ENCODE measurements at regions not wholly inside any gene's neighbourhood (a gene's known extent, or its start where the extent isn't known, plus 50 kb on each side); places are given as distances from the start of the nearest gene placed in this dataset.

DNA sequence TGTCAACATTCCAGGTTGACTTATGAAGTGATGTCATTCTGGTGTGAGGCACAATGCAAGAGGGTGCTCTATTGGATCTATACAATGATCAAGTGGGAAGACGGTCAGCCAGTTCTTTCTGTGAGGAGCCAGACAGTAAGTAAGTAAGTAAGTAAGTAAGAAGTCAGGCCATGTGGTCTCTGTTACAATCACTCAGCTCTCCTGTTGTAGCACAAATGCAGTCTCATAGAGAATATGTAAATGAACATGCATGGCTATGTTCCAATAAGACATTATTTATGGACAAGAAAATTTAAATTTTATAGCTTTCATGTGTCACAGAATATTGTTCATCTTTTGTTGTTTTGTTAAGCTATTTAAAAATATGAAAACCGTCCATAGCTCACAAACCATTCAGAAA lies 399.7 kb downstream of the BTBD3 start:
- no peak for ATAC-seq
- DNase-seq, result no peak
- H3K4me3 Mint-ChIP-seq, result no peak overlapping the region
- no peak overlapping the region for H3K27ac Mint-ChIP-seq
- no peaks in the 10 kb centered on the region for H3K27me3 Mint-ChIP-seq
- H3K4me1 Mint-ChIP-seq, result no peaks in the 10 kb centered on the region
- no peaks in the 10 kb centered on the region for H3K36me3 Mint-ChIP-seq (ENCODE audit: low read depth)
- H3K9me3 ChIP-seq (ENCODE audit: control insufficient read depth, low read length, poor library complexity, severe bottlenecking), result no peaks in the 10 kb centered on the region

GRCh38 chr20:12318043-12318442 lies 400.4 kb downstream of the BTBD3 start:
- no peak for DNase-seq
- no peaks in the 10 kb centered on the region for H3K27me3 Mint-ChIP-seq

GRCh38 chr20:12321736-12322135 lies 404.0 kb downstream of the BTBD3 start:
- ATAC-seq (no peak), DNase-seq (no peak)
- Mint-ChIP-seq H3K27ac (no peak overlapping the region), H3K27me3 (no peaks in the 10 kb centered on the region), H3K36me3 (ENCODE audit: low read depth) (no peaks in the 10 kb centered on the region), H3K4me1 (no peaks in the 10 kb centered on the region), H3K4me3 (no peak overlapping the region)
- H3K9me3 ChIP-seq (ENCODE audit: control insufficient read depth, low read length, poor library complexity, severe bottlenecking), result no peaks in the 10 kb centered on the region

More at GRCh38 chr20:12318043-12318442, 400.4 kb downstream of the BTBD3 start:
- H3K4me3 Mint-ChIP-seq, result no peak overlapping the region
- no peaks in the 10 kb centered on the region for H3K4me1 Mint-ChIP-seq
- ATAC-seq, result no peak
- no peaks in the 10 kb centered on the region for H3K36me3 Mint-ChIP-seq (ENCODE audit: low read depth)
- no peaks in the 10 kb centered on the region for H3K9me3 ChIP-seq (ENCODE audit: control insufficient read depth, low read length, poor library complexity, severe bottlenecking)
- no peak overlapping the region for H3K27ac Mint-ChIP-seq

DNA sequence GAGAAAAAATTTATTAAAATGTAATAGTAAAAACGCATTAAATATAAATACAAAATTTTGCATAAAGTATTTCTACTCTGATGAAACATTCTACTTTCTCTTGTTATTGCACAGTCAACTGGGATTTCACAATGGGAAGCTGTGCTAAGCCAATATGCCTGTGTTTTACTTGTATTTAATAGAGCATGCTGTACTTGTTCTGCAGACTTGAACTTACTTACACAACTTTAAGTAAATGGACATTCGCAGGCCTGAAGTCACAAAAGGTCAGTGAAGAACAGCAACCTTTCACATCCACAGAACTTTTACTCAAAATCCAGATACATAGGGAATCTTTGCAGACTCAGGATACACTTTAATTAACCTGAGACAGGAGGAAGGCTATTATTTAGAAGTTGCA lies 409.5 kb downstream of the BTBD3 start:
- no peak for ATAC-seq
- no peak for DNase-seq
- H3K9me3 ChIP-seq (ENCODE audit: control insufficient read depth, low read length, poor library complexity, severe bottlenecking), result no peaks in the 10 kb centered on the region
- Mint-ChIP-seq H3K36me3 (ENCODE audit: low read depth) (no peaks in the 10 kb centered on the region), H3K27ac (no peak overlapping the region), H3K4me3 (no peak overlapping the region), H3K4me1 (no peaks in the 10 kb centered on the region), H3K27me3 (no peaks in the 10 kb centered on the region)

DNA sequence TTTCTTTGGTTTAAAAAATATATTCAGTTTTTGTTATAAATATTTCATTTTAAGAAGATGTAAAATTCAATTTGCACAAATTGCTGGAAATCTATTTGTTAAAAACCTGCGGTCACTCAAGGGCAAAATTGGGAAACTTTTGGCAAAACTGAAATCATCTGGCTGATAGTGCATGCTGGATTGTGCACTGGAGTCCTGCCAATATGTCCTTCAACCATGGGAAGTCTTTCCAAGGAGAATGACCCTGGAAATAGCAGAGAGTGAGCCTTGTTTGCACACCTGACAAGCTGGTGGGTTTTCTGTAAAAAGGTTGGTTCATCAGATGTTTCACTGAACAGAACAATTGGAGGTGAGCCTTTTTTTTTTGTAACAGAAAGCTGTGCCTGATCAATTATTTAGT lies 413.5 kb downstream of the BTBD3 start:
- no peaks in the 10 kb centered on the region for H3K9me3 ChIP-seq (ENCODE audit: control insufficient read depth, low read length, poor library complexity, severe bottlenecking)
- no peak for ATAC-seq
- Mint-ChIP-seq H3K27ac (no peak overlapping the region), H3K4me1 (no peaks in the 10 kb centered on the region), H3K4me3 (no peak overlapping the region), H3K27me3 (no peaks in the 10 kb centered on the region), H3K36me3 (ENCODE audit: low read depth) (no peaks in the 10 kb centered on the region)
- DNase-seq, result no peak

GRCh38 chr20:12337601-12338000 lies 419.9 kb downstream of the BTBD3 start:
- no peaks in the 10 kb centered on the region for H3K4me1 Mint-ChIP-seq
- H3K9me3 ChIP-seq (ENCODE audit: control insufficient read depth, low read length, poor library complexity, severe bottlenecking), result no peaks in the 10 kb centered on the region
- no peak overlapping the region for H3K27ac Mint-ChIP-seq
- DNase-seq (no peak), ATAC-seq (no peak)
- no peak overlapping the region for H3K4me3 Mint-ChIP-seq
- no peaks in the 10 kb centered on the region for H3K27me3 Mint-ChIP-seq
- no peaks in the 10 kb centered on the region for H3K36me3 Mint-ChIP-seq (ENCODE audit: low read depth)

DNA sequence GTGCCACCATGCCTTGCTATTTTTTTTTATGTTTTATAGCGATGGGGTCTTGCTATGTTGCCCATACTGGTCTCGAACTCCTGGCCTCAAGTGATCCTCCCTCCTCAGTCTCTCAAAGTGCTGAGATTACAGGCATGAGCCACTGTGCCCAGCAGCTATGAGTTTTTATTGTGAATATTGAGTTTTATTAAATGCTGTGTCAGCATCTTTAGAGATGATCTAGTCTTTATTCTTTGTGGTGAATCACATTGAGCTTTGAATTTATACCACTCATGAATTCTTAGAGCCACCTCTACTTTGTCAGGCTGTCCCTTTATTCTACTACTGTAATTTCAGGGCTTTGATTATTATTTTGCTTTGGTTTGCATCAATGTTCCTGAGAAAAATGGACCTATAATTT lies 428.3 kb downstream of the BTBD3 start:
- no peaks in the 10 kb centered on the region for H3K9me3 ChIP-seq (ENCODE audit: control insufficient read depth, low read length, poor library complexity, severe bottlenecking)
- no peak overlapping the region for H3K4me3 Mint-ChIP-seq
- DNase-seq (no peak), ATAC-seq (no peak)
- H3K36me3 Mint-ChIP-seq (ENCODE audit: low read depth), result no peaks in the 10 kb centered on the region
- H3K27me3 Mint-ChIP-seq, result no peaks in the 10 kb centered on the region
- H3K27ac Mint-ChIP-seq, result no peak overlapping the region
- no peaks in the 10 kb centered on the region for H3K4me1 Mint-ChIP-seq

DNA sequence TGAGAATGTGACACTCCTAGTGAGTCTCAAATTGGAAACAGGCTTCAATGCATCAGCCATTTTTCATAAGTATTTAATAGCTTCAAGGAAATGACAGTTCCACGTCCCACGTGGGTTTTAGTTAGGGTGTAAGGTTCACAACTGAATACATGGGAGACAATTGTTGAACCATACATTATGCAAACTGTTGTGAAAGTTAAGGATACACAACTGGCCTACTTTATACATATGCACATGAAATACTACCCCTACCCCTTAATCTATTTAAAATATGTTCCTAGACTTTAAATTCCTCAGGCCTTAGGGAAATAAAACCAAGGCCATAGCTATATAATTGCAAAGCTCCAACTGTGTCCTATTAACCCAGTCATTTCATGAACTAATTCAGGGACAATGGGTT lies 436.1 kb downstream of the BTBD3 start:
- H3K9me3 ChIP-seq (ENCODE audit: control insufficient read depth, low read length, poor library complexity, severe bottlenecking), result no peaks in the 10 kb centered on the region
- H3K36me3 Mint-ChIP-seq (ENCODE audit: low read depth), result no peaks in the 10 kb centered on the region
- H3K4me1 Mint-ChIP-seq, result no peaks in the 10 kb centered on the region
- no peak overlapping the region for H3K4me3 Mint-ChIP-seq
- ATAC-seq, result no peak
- no peak overlapping the region for H3K27ac Mint-ChIP-seq
- H3K27me3 Mint-ChIP-seq, result no peaks in the 10 kb centered on the region
- no peak for DNase-seq

DNA sequence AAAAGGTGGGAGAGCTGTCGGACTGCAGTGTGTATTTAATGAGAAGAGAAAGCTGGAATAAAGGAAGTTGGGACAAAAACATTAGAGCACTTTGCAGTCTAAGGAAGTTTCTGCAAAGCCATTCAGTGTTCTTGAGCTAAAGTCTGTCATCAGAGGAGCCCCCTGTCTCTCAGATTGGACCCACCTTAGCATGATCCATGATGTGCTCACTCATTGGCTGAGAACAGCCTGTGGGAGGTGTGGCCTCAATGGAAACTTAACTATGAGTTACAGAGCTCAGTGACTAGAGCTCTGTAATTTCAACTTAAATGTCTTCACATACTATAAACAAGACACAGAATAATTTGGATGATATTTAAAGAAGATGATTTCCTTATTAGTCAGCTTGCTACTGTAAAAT lies 437.0 kb downstream of the BTBD3 start:
- ATAC-seq (no peak), DNase-seq (no peak)
- no peaks in the 10 kb centered on the region for H3K27me3 Mint-ChIP-seq
- no peaks in the 10 kb centered on the region for H3K4me1 Mint-ChIP-seq
- H3K27ac Mint-ChIP-seq, result no peak overlapping the region
- H3K36me3 Mint-ChIP-seq (ENCODE audit: low read depth), result no peaks in the 10 kb centered on the region
- no peaks in the 10 kb centered on the region for H3K9me3 ChIP-seq (ENCODE audit: control insufficient read depth, low read length, poor library complexity, severe bottlenecking)
- no peak overlapping the region for H3K4me3 Mint-ChIP-seq

DNA sequence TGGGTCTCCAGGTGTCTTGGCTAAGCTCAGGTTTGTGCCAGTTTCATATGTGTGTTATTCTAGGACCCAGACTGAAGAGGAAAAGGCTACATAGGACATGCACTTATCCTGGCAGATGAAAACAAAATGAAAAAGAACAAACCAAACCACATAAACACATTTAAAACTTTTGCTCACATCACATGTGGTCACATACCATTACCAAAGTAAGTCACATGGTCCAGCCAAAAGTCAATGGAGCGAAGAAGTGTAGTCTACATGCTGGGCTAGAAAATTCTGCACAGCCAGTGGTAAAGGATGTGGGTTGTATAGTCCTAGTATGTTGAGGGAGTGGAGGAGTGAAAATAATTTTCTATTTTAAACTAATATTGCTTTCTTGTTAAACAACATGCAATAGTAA lies 437.5 kb downstream of the BTBD3 start:
- DNase-seq (no peak), ATAC-seq (no peak)
- no peaks in the 10 kb centered on the region for H3K36me3 Mint-ChIP-seq (ENCODE audit: low read depth)

GRCh38 chr20:12358006-12358654 lies 440.4 kb downstream of the BTBD3 start:
- H3K4me3 Mint-ChIP-seq, result no peak overlapping the region
- DNase-seq (no peak), ATAC-seq (no peak)
- H3K4me1 Mint-ChIP-seq, result no peaks in the 10 kb centered on the region
- H3K36me3 Mint-ChIP-seq (ENCODE audit: low read depth), result no peaks in the 10 kb centered on the region
- no peaks in the 10 kb centered on the region for H3K27me3 Mint-ChIP-seq
- H3K9me3 ChIP-seq (ENCODE audit: control insufficient read depth, low read length, poor library complexity, severe bottlenecking), result no peaks in the 10 kb centered on the region
- H3K27ac Mint-ChIP-seq, result no peak overlapping the region

More for the DNA sequence above, 437.5 kb downstream of the BTBD3 start:
- H3K4me1 Mint-ChIP-seq, result no peaks in the 10 kb centered on the region
- H3K27me3 Mint-ChIP-seq, result no peaks in the 10 kb centered on the region
- H3K9me3 ChIP-seq (ENCODE audit: control insufficient read depth, low read length, poor library complexity, severe bottlenecking), result no peaks in the 10 kb centered on the region
- H3K4me3 Mint-ChIP-seq, result no peak overlapping the region
- H3K27ac Mint-ChIP-seq, result no peak overlapping the region

DNA sequence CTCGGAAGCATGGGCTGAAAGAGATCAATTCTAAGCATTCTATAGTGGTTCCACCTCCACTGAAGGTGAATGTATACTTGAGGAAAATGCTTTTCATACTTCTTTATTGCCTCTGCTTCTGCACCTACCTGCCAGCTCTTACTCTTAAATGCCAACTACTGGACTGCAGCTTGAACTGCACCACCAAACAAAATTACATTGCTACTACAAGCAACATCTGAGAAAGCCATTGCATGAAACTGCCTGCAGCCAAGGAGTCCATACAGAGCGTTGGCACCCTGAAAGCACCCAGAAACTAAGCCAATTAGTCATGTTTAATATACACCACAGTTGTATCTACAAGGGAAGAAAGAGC lies 440.9 kb downstream of the BTBD3 start:
- Mint-ChIP-seq H3K4me3 (no peak overlapping the region), H3K27ac (no peak overlapping the region), H3K27me3 (no peaks in the 10 kb centered on the region), H3K36me3 (ENCODE audit: low read depth) (no peaks in the 10 kb centered on the region), H3K4me1 (no peaks in the 10 kb centered on the region)
- H3K9me3 ChIP-seq (ENCODE audit: control insufficient read depth, low read length, poor library complexity, severe bottlenecking), result no peaks in the 10 kb centered on the region
- DNase-seq (no peak), ATAC-seq (no peak)

GRCh38 chr20:12371990-12372389 lies 454.3 kb downstream of the BTBD3 start:
- Mint-ChIP-seq H3K27ac (no peak overlapping the region), H3K27me3 (no peaks in the 10 kb centered on the region), H3K36me3 (ENCODE audit: low read depth) (no peaks in the 10 kb centered on the region), H3K4me3 (no peak overlapping the region), H3K4me1 (no peaks in the 10 kb centered on the region)
- no peak for ATAC-seq
- DNase-seq, result no peak
- H3K9me3 ChIP-seq (ENCODE audit: control insufficient read depth, low read length, poor library complexity, severe bottlenecking), result no peaks in the 10 kb centered on the region

DNA sequence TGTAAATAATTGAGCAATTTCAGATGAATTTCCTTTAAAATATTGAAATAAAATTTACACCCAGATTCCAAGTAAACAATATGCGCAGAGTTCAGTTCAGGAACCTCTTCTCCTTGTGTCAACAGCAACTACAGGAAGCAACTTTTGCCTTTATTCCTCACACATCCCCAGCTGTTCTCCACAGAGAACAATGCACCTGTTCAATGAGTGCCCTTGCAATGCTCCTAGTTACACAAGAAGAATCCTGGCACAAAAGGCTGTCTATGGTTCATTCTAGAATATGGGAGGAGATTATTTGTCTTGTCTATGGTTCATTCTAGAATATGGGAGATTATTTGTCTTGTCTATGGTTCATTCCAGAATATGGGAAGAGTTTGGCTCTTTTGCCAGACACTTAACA lies 454.9 kb downstream of the BTBD3 start:
- DNase-seq (no peak), ATAC-seq (no peak)
- no peaks in the 10 kb centered on the region for H3K4me1 Mint-ChIP-seq
- H3K27ac Mint-ChIP-seq, result no peak overlapping the region
- H3K9me3 ChIP-seq (ENCODE audit: control insufficient read depth, low read length, poor library complexity, severe bottlenecking), result no peaks in the 10 kb centered on the region
- no peak overlapping the region for H3K4me3 Mint-ChIP-seq
- H3K27me3 Mint-ChIP-seq, result no peaks in the 10 kb centered on the region
- H3K36me3 Mint-ChIP-seq (ENCODE audit: low read depth), result no peaks in the 10 kb centered on the region
